Stimulated activated CD4-positive, alpha-beta T cell treated with anti-CD3 and anti-CD28 coated beads, TNF-alpha, amount 100 ng/mL, for 1 hour (primary cell): ENCODE measurements at regions not wholly inside any gene's neighbourhood (a gene's known extent, or its start where the extent isn't known, plus 50 kb on each side); places are given as distances from the start of the nearest gene placed in this dataset.

ENCODE experiments used
- DNase-seq, 3 donors: peaks; one replicate each; pipeline ENCODE4 v3.0.0-alpha.2; 2020; ENCODE audit warnings: low read depth in 3 of 3, low spot score in 1 of 3

- no peak for DNase-seq
Measured at GRCh38 chr11:112884012-112884767, 77.0 kb upstream of the NCAM1 start.

GRCh38 chr11:112885744-112886433 is 75.3 kb upstream of the NCAM1 start:
- DNase-seq = no peak

- DNase-seq = no peak
Measured at GRCh38 chr11:112886434-112887370, 74.5 kb upstream of the NCAM1 start.

- DNase-seq = no peak
Measured at GRCh38 chr11:112889446-112889845, 71.8 kb upstream of the NCAM1 start.

GRCh38 chr11:112899235-112900006 is 61.8 kb upstream of the NCAM1 start:
- no peak for DNase-seq

GRCh38 chr11:112901924-112902323 is 59.3 kb upstream of the NCAM1 start:
- DNase-seq = no peak

GRCh38 chr11:112902361-112903011 is 58.7 kb upstream of the NCAM1 start:
- no peak for DNase-seq

- no peak for DNase-seq
Measured at GRCh38 chr11:112903340-112903739, 57.9 kb upstream of the NCAM1 start.

- DNase-seq = no peak
Measured at GRCh38 chr11:112911124-112911523, 50.1 kb upstream of the NCAM1 start.
